Stimulated activated CD4-positive, alpha-beta T cell treated with anti-CD3 and anti-CD28 coated beads, Interleukin-12 subunit alpha, Interleukin-12 subunit beta, amount 100 ng/mL, for 24 hours (primary cell): ENCODE measurements at regions not wholly inside any gene's neighbourhood (a gene's known extent, or its start where the extent isn't known, plus 50 kb on each side); places are given as distances from the start of the nearest gene placed in this dataset.

Experiments
- DNase-seq, 2 experiments: peaks; one replicate each; pipeline ENCODE4 v3.0.0-alpha.2; 2020; ENCODE audit warnings: low read depth in 2 of 2

DNA sequence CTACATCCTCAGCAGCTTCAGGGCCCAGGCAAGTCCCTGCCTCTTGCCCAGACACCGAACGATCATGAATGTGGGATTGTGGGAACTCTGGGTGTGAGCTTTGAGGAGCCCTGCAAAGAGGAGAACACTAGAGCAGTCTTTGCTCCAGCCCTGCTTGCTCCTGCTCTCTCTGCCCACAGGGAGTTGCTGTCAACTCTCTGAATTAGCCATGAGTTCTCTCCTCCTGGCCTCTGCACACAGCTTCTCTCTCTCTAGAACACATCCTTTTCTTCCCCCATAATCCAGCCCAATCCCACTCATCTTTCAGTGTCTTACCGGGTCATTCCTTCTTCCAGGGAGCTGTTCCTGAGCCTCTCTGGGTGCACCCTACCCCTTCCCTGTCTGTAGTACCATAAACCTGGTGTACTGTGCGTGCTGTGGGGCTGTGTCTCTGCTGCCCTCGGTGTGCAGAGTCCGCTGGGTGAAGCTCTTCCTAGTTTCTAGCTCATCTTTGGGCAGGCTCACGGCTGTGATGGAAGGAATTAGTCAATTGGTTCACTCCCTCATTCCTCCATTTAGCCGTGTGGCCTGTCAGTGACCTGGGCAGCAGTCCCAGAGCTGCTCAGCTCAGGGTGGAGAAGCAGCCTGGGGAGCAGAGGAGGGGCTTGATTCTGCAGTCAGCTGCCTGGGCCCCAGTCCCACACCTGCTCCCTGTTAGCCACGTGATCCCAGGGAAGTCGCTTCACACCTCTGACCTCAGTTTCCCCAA is 132.9 kb upstream of the HDAC4 start:
- DNase-seq: no peak

GRCh38 chr2:239532859-239533258 is 132.0 kb upstream of the HDAC4 start:
- no peak for DNase-seq

- no peak for DNase-seq
Measured at GRCh38 chr2:239532250-239532649, 131.4 kb upstream of the HDAC4 start.

GRCh38 chr2:239531456-239532241 is 130.8 kb upstream of the HDAC4 start:
- DNase-seq: no peak

- DNase-seq: no peak
Measured at GRCh38 chr2:239530749-239531316, 130.0 kb upstream of the HDAC4 start.

DNA sequence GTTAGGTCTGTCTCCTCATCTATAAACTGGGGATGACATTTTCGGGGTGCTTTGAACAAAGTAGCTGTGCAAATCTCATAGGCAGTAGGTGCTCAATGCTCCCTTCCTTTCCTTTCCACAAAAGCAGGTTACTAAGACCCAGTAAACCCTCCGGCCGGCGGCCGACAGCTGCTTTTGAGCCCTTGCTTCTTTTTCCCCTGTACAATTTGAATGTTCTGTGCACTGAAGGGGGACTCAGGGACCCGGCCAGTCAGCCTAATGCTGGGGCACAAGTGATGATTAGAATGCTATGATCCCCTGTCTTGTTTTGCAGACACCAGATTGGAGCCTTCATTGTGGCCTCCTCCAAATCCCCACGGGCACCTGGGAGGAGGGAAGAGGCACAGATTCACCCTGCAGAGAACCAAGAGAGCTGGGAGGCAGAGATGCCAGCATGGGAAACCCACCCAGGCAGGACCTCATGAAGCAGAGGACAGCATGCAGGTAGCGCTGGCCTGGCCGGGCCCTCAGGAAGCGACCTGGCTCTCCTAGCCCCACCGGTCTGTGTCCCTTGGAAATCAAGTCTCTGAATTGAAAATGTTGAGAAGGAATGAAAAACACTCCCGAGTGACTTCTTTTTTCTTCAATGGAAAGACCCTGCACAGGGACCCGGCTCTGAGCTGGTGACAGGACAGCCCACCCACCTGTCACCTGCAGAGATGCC is 128.6 kb upstream of the HDAC4 start:
- no peak for DNase-seq

DNA sequence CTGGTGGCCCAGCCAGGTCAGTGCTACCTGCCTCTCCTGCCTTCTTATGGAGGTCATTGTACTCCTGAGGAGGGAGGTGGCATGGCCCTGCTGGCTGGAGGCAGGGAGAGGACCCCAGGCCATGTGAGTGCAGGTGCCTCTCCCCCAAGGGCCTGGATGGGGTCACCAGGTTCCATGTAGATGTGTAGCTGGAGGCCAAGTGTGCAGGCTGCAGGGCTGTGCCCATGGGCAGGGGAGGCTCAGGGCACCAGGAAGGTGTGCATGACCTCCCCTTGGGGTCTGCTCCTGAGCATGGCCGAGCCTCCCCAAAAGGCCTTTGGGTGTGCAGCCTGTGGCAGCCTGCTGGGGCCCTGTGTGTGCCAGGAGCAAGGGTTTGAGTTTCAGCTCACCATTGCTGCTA is 128.1 kb upstream of the HDAC4 start:
- DNase-seq: no peak

DNA sequence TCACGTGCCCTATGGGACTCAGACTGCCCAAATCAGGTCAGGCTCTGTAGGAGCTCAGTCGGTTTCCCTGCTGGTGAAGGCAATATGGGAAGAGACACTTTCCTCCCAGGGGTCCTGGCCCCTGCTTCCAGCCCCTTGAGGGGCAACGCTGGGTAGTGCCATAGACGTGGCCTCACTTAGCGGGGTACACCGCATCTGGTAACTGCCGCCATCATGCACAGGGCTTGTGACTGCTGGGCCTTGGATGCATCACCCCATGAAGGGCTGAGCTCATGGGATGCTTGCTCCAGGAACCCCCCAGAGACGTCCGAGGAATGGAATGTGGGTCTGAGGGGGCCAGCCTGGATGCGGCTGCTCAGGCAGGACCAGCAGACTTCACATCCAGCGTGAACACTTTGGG is 127.3 kb upstream of the HDAC4 start:
- DNase-seq: no peak

DNA sequence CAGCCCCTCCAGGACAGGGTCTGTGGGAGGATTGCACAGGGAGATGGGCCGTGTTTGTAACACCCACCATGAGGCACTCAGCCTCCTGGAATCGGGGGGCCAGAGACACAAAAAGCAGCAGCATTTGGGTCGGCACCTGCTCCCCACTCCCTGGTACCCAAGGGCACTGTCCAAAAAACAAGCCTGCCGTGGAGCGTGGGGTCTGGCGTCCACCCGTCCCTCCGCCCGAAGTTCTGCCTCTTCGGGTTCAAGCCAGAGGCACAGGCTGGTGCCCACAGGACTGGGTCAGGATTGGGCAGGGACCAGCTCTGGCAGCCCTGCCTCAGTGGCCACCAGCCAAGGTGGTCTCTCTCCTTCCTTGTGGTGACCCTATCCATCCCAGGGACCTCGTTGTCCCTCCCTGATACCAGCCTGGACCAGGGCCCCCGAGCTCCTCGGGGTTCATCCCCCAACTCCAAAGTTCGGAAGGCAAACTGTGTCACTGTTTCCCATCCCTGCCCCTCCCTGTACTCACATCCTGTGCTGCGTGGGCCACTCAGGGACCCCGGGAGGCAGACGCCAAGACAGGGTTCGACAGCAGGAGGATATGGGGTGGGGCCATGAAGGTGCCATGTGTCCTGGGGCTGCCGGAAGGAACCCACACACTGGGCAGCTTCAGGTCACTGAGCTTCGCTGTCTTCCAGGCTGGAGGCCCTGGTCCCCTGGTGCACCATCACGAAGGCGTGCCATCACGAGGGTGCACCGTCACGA is 126.0 kb upstream of the HDAC4 start:
- no peak for DNase-seq

DNA sequence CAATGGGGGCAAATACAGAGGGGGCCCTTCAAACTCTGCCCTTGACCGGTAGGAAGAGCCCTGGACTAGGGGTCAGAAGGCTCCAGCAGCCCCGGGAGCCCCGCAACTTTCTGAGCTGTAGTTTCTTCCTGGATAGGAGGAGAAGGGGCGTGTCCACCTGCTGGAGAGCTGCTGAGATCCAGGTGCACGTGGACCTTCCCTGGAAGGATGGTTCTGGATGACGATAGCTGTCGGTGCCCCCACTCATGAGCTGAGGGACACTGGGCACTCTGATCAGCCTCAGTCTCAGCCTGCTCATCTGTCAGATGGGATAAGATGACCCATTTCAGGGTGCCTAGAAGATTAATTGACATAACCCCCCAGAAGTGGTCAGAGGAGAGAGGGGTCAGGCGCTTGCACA is 125.2 kb upstream of the HDAC4 start:
- DNase-seq: no peak

DNA sequence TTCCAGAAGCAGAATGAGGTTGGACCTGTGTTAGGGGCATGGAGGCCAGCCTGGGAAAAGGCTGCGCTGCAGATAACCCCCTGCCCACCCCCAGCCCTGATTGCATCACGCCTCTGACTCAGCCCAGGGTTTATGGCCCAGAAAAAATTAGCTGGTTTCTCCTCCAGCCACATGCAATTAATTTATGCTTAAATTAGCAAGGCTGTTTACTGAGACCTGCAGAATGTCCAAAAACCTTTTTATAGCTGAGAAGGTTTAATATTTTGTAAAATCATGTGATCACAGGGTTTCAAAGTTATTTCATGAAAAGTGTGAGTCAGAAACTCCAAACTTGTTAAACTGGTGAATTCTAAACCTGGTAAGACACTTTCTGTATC is 123.1 kb upstream of the HDAC4 start:
- DNase-seq: no peak

DNA sequence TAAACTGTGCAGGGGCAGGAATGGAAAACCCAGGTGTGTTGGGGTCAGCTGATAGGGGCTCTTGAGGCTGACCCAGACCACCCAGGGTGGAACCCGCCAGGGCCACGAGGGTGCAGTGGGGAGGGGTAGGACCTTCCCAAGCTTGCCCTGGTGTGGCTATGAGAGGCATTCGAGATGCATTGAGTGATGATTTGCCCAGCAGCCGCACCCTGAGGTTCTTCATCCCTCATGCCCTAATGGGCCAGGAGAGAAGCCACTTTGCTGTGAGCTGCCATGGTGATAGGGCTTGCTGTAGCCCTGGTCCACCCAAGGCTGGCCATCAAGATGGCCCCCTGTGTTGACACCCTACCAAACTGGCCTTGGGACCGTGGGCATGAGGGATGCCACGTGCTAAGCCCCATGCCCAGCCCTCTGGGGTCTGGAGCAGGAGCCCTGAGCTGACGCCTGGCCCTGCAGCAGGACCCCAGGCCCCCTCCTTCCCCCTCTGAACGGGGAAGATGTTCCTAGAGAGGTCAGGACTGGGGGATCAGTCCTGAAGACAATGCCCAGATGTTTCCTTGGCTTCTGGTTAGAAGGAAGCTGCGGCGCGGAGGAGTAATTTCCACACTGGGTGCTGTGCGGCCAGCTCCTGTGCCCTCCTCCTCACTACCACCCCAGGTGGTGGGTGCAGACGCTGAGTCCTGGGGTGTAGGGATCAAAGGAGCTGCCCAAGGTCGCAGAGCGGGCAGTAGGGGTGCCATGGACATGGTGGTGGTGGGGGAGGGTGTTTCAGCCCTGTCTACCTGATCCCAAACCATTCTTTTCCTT is 122.5 kb upstream of the HDAC4 start:
- no peak for DNase-seq

DNA sequence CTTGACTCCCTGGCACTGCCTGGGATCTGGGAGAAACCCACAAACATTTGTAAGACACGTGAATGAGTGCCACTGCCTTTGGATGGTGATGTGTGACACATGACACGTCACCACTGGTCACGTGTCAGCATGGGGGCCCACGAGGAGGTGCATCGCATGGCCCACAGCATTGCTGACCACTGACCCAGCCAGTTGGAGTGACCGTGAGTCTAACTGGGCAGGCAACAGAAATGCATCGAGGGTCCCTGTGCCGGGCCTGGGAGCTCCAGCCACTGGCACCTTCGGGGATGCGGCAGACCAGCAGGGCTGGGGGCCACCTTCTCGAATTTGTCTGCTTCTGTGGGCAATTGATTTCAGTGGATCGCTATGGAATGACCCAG is 121.9 kb upstream of the HDAC4 start:
- no peak for DNase-seq

- no peak for DNase-seq
Measured at GRCh38 chr2:239522002-239522739, 121.4 kb upstream of the HDAC4 start.

DNA sequence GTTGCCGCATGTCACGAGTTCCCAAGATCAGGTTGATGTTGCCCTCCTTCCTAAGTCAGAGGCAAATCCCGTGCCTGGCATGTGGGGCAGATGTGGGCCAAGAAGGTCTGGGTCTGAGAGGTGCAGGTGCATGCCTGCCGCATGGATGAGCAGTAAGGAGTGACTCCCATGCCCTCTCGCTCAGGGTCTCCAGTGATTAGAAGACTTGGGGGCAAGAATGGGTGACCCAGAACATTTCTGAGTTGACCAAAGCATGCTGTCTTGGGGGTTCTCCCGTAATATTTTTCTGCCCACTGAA is 120.6 kb upstream of the HDAC4 start:
- no peak for DNase-seq

GRCh38 chr2:239520811-239521517 is 120.1 kb upstream of the HDAC4 start:
- DNase-seq: no peak

GRCh38 chr2:239519921-239520585 is 119.2 kb upstream of the HDAC4 start:
- DNase-seq: no peak

DNA sequence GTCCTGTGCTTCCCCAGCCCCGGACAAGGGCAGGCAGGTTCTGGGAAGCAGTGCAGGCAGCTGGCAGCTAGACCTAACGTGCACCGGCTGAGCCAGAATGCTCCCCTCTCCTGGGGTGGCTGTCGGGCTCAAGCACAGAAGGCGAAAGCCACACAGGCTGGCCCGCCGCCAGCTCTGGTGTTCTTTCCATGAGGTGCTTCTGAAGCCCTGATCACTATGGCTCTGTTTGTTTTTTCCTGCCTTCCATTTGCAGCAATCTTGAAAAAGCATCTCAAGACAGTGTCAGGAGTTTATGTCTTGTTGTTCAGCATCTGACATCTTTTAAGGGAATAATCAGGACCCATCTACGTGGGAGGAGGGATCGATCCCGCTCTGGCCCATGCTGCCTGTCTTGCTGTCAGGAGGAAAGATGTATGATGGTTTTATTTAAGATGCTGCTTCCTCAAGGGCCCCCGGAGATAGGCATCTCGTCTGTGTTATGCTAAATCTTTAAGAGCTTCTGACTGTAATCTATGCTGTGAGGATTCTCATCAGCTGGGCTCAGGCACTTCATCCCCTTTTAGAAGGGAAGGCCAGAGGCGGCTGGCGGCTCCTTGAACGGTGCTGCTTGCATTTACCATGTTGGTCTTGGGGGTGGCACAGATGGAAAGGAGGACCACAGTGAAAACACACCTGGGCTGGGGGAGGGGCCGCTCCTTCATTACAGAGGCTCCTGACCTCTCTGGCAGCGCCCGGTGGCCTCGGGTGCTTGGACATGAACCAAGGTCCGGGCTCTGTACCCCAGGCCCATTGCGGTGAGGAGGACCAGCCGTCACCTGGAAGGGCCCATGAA is 118.5 kb upstream of the HDAC4 start:
- DNase-seq: no peak
